GOT3 (cell line): ENCODE measurements at regions not wholly inside any gene's neighbourhood (a gene's known extent, or its start where the extent isn't known, plus 50 kb on each side); places are given as distances from the start of the nearest gene placed in this dataset.

Experiments used
- DNase-seq: peaks from one replicate; lab custom pipeline; 2025; ENCODE audit warnings: mixed read lengths; lab: John Stamatoyannopoulos, UW

GRCh38 chr14:89607453-89607852, 190.4 kb upstream of the FOXN3 start:
- no peak for DNase-seq

GRCh38 chr14:89603938-89604480, 187.0 kb upstream of the FOXN3 start:
- no peak for DNase-seq

- DNase-seq = no peak
These were observed 184.2 kb upstream of the FOXN3 start for GRCh38 chr14:89600950-89601826.

- DNase-seq = no peak
These were observed 183.0 kb upstream of the FOXN3 start for GRCh38 chr14:89600029-89600428.

- no peak for DNase-seq
These were observed 181.6 kb upstream of the FOXN3 start for GRCh38 chr14:89598548-89599186.

GRCh38 chr14:89592961-89593360, 175.9 kb upstream of the FOXN3 start:
- no peak for DNase-seq

GRCh38 chr14:89589400-89590118, 172.5 kb upstream of the FOXN3 start:
- no peak for DNase-seq

GRCh38 chr14:89588840-89589296, 171.8 kb upstream of the FOXN3 start:
- DNase-seq = no peak

- no peak for DNase-seq
These were observed 171.0 kb upstream of the FOXN3 start for GRCh38 chr14:89588016-89588415.

- no peak for DNase-seq
These were observed 170.0 kb upstream of the FOXN3 start for GRCh38 chr14:89587136-89587420.

GRCh38 chr14:89586258-89587135, 169.5 kb upstream of the FOXN3 start:
- no peak for DNase-seq

GRCh38 chr14:89578156-89578555, 161.1 kb upstream of the FOXN3 start:
- no peak for DNase-seq

GRCh38 chr14:89576960-89577359, 159.9 kb upstream of the FOXN3 start:
- no peak for DNase-seq

- no peak for DNase-seq
These were observed 159.3 kb upstream of the FOXN3 start for GRCh38 chr14:89576145-89576927.

GRCh38 chr14:89575386-89576061, 158.5 kb upstream of the FOXN3 start:
- DNase-seq = no peak

- no peak for DNase-seq
These were observed 157.4 kb upstream of the FOXN3 start for GRCh38 chr14:89574420-89574819.

- DNase-seq = no peak
These were observed 156.3 kb upstream of the FOXN3 start for GRCh38 chr14:89573399-89573657.

GRCh38 chr14:89572596-89573398, 155.8 kb upstream of the FOXN3 start:
- DNase-seq = no peak

GRCh38 chr14:89571491-89571890, 154.5 kb upstream of the FOXN3 start:
- no peak for DNase-seq
